ENCODE measurements at regions not wholly inside any gene's neighbourhood (a gene's known extent, or its start where the extent isn't known, plus 50 kb on each side); places are given as distances from the start of the nearest gene placed in this dataset.

GRCh38 chr2:129293326-129293725 is 686.1 kb upstream of the RAB6C start:
- H3K36me3 Mint-ChIP-seq = no peaks in the 10 kb centered on the region
- H3K9me3 Mint-ChIP-seq = no peaks in the 10 kb centered on the region
- H3K27me3 Mint-ChIP-seq = no peaks in the 10 kb centered on the region
- no peak for ATAC-seq
- H3K4me3 Mint-ChIP-seq = no peak overlapping the region
- H3K27ac Mint-ChIP-seq = no peak overlapping the region
- H3K4me1 Mint-ChIP-seq = no peaks in the 10 kb centered on the region

DNA sequence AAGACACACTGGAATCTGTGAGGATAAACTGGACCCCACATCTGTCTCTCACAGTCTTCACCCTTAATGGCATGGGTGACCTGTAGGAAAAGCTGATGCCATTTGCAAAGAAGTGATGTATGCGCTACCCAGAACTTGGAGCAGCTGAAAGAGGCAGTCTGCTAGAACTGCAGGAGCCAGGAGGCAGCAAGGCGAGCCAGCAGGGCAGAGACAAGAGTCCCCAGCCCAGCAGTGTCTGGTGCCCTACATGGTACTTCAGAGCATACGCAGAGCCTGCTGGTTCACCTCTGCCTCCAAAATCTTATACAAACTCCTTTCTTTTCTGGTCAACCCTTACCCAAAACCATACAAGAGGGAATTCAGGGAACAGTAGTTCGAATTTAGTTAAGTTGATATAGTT is 683.1 kb upstream of the RAB6C start:
- no peaks in the 10 kb centered on the region for H3K36me3 Mint-ChIP-seq
- no peak overlapping the region for H3K27ac Mint-ChIP-seq
- ATAC-seq = no peak
- H3K9me3 Mint-ChIP-seq = no peaks in the 10 kb centered on the region
- peaks cover 8% of the 10 kb centered on the region for H3K27me3 Mint-ChIP-seq
- no peak overlapping the region for H3K4me3 Mint-ChIP-seq
- H3K4me1 Mint-ChIP-seq = no peaks in the 10 kb centered on the region

- Mint-ChIP-seq H3K36me3 (no peaks in the 10 kb centered on the region), H3K27ac (no peak overlapping the region), H3K27me3 (peaks cover 9% of the 10 kb centered on the region)
Observed at GRCh38 chr2:129296806-129297205, 682.7 kb upstream of the RAB6C start.

GRCh38 chr2:129297430-129297829 is 682.0 kb upstream of the RAB6C start:
- H3K27me3 Mint-ChIP-seq = peaks cover 9% of the 10 kb centered on the region
- H3K36me3 Mint-ChIP-seq = no peaks in the 10 kb centered on the region
- H3K4me3 Mint-ChIP-seq = no peak overlapping the region
- no peaks in the 10 kb centered on the region for H3K9me3 Mint-ChIP-seq
- ATAC-seq = no peak
- H3K27ac Mint-ChIP-seq = no peak overlapping the region
- no peaks in the 10 kb centered on the region for H3K4me1 Mint-ChIP-seq

More at GRCh38 chr2:129296806-129297205, 682.7 kb upstream of the RAB6C start:
- Mint-ChIP-seq H3K9me3 (no peaks in the 10 kb centered on the region), H3K4me3 (no peak overlapping the region), H3K4me1 (no peaks in the 10 kb centered on the region)
- no peak for ATAC-seq

DNA sequence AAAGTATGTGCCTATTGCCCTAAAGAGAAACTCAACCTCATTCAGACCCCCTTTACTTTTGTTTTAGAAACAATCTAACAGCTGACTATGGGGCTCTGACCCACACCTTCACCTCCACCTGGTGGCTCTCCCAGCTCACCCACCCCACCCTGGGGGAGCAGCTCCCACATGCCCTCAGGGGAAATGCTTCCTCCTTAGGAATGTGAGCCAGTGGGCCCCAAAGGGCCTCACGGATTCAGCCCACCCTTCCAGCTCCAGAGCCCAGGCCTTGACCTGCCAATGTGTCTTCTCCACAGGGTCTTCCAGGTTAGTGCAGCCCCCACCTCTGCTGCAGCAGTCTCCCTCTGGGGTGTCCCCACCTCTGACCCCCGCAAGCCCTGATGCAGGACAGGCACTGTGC is 680.1 kb upstream of the RAB6C start:
- peak; percentile 11 for ATAC-seq
- no peaks in the 10 kb centered on the region for H3K9me3 Mint-ChIP-seq
- H3K4me3 Mint-ChIP-seq = no peak overlapping the region
- no peaks in the 10 kb centered on the region for H3K36me3 Mint-ChIP-seq
- peaks cover 17% of the 10 kb centered on the region for H3K27me3 Mint-ChIP-seq
- no peak overlapping the region for H3K27ac Mint-ChIP-seq
- H3K4me1 Mint-ChIP-seq = no peaks in the 10 kb centered on the region

DNA sequence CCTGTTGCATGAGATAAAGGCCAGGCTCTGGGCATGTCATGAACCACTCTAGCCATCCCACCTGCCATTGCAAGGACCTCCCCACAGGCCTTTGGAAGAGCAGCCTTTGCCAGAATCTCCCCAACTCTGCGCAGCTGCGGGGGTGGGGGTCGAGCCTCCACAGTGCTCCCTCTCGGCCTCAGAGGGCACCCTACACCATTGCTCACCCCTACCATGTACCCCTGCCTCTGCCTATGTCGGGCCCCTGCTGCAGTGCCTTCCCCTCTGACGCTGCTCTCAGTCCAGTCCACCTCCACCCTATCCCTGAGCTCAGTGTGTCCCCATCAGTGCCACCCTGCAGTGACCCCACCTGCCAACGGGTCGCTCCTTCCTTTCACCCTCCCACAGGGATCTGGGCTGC is 679.7 kb upstream of the RAB6C start:
- Mint-ChIP-seq H3K4me3 (no peak overlapping the region), H3K27me3 (peaks cover 17% of the 10 kb centered on the region), H3K9me3 (no peaks in the 10 kb centered on the region), H3K4me1 (no peaks in the 10 kb centered on the region), H3K36me3 (no peaks in the 10 kb centered on the region), H3K27ac (no peak overlapping the region)
- ATAC-seq = peak; percentile 18

- Mint-ChIP-seq H3K36me3 (no peaks in the 10 kb centered on the region), H3K27ac (no peak overlapping the region), H3K4me1 (no peaks in the 10 kb centered on the region), H3K4me3 (no peak overlapping the region), H3K9me3 (peaks cover 3% of the 10 kb centered on the region), H3K27me3 (peaks cover 17% of the 10 kb centered on the region)
- ATAC-seq = no peak
Observed at GRCh38 chr2:129300456-129300855, 679.0 kb upstream of the RAB6C start.

DNA sequence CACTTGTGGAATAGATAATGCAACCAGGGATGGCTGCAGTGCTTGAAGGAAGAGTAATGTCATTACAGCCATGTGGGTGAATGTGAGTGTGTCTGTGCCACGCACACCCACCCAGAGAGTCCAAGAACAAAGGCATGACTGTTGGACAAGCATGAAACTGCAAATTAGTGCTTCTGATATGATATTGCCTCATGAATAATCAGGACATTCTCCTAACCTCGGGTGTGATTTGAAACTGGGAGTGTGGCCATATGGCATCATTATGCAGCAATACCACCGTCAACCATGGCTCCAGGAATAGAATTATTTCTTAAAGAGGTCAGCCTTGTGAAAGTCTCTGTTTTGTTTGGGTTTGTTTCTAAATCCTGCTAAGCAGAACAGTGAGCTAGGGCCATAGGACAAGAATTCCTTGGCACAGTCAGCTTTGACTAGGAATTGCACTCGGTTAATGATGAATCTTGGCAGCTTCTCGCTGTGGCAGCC is 678.0 kb upstream of the RAB6C start:
- no peaks in the 10 kb centered on the region for H3K36me3 Mint-ChIP-seq
- ATAC-seq = no peak
- H3K4me3 Mint-ChIP-seq = no peak overlapping the region
- peaks cover 17% of the 10 kb centered on the region for H3K27me3 Mint-ChIP-seq
- H3K9me3 Mint-ChIP-seq = peaks cover 3% of the 10 kb centered on the region
- H3K4me1 Mint-ChIP-seq = no peaks in the 10 kb centered on the region
- H3K27ac Mint-ChIP-seq = no peak overlapping the region

DNA sequence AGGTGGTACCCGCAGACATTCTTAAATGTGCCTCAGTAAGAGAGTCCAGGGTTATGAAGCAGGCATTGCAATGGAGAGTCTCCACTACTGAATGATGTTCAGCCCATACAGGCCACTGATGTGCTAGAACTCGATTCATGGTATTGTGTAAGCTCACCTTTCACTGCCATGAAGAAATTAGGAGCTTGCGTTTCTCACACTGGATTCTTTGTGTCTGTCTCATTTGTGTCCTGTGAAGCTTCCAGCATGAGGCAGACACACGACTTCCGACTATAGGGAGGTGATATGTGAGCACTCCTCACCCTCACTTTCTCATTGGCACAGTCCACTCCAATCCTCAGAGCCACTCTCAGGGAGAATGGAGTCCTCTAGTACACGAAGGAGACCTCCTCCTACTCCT is 677.4 kb upstream of the RAB6C start:
- Mint-ChIP-seq H3K4me3 (no peak overlapping the region), H3K9me3 (peaks cover 3% of the 10 kb centered on the region), H3K27ac (no peak overlapping the region), H3K27me3 (peaks cover 17% of the 10 kb centered on the region), H3K36me3 (no peaks in the 10 kb centered on the region), H3K4me1 (no peaks in the 10 kb centered on the region)
- no peak for ATAC-seq

- H3K9me3 Mint-ChIP-seq = peaks cover 3% of the 10 kb centered on the region
- no peaks in the 10 kb centered on the region for H3K36me3 Mint-ChIP-seq
- no peak for ATAC-seq
- H3K27me3 Mint-ChIP-seq = peaks cover 17% of the 10 kb centered on the region
- no peaks in the 10 kb centered on the region for H3K4me1 Mint-ChIP-seq
- no peak overlapping the region for H3K27ac Mint-ChIP-seq
- H3K4me3 Mint-ChIP-seq = no peak overlapping the region
Observed at GRCh38 chr2:129302561-129303183, 676.8 kb upstream of the RAB6C start.

DNA sequence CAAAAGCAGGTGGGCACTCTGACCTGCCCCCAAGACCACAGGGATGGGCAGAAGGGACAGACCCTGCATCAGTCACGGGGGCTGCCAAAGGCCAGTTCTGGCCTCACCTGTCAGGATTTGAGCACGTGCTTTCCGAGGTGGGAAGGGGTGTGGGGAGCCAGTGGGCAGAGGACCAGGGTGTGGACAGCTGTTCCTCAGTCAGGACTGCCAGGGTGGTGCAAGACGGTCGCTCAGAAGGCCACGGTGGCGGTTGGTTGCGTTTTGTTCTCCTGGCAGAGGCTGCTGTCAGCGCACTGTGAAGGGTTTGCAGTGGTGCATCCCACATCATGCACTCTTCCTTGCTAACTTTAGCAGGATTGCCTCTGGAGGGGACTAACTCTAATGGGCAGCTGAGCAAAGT is 665.3 kb upstream of the RAB6C start:
- Mint-ChIP-seq H3K4me3 (no peak overlapping the region), H3K4me1 (no peaks in the 10 kb centered on the region), H3K9me3 (no peaks in the 10 kb centered on the region), H3K36me3 (no peaks in the 10 kb centered on the region), H3K27ac (no peak overlapping the region), H3K27me3 (no peaks in the 10 kb centered on the region)
- ATAC-seq = no peak

- H3K4me3 Mint-ChIP-seq = no peak overlapping the region
- H3K9me3 Mint-ChIP-seq = no peaks in the 10 kb centered on the region
- no peaks in the 10 kb centered on the region for H3K4me1 Mint-ChIP-seq
- H3K36me3 Mint-ChIP-seq = no peaks in the 10 kb centered on the region
- no peak for ATAC-seq
- no peaks in the 10 kb centered on the region for H3K27me3 Mint-ChIP-seq
- H3K27ac Mint-ChIP-seq = no peak overlapping the region
Observed at GRCh38 chr2:129318581-129319421, 660.7 kb upstream of the RAB6C start.

DNA sequence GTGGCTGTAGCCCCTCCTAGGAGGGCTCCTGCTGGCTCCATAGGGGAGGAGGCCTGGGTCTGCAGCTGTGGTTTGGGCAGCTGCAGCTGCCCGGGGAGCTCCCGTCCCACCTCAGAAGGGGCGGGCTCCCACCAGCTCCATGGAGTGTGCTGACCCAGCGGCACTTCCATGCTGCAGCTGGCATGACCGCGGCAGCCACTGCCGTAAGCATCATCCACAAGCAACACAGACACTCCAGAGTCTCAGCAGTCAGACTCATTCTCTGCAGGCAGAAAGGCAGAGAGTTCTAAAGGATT is 660.1 kb upstream of the RAB6C start:
- no peaks in the 10 kb centered on the region for H3K27me3 Mint-ChIP-seq
- H3K36me3 Mint-ChIP-seq = no peaks in the 10 kb centered on the region
- no peak for ATAC-seq
- no peaks in the 10 kb centered on the region for H3K4me1 Mint-ChIP-seq
- no peak overlapping the region for H3K4me3 Mint-ChIP-seq
- H3K27ac Mint-ChIP-seq = no peak overlapping the region
- no peaks in the 10 kb centered on the region for H3K9me3 Mint-ChIP-seq

GRCh38 chr2:129320288-129320687 is 659.2 kb upstream of the RAB6C start:
- Mint-ChIP-seq H3K36me3 (no peaks in the 10 kb centered on the region), H3K27ac (no peak overlapping the region), H3K4me1 (no peaks in the 10 kb centered on the region), H3K27me3 (no peaks in the 10 kb centered on the region), H3K4me3 (no peak overlapping the region), H3K9me3 (no peaks in the 10 kb centered on the region)
- ATAC-seq = no peak

GRCh38 chr2:129324349-129324748 is 655.1 kb upstream of the RAB6C start:
- Mint-ChIP-seq H3K4me1 (no peaks in the 10 kb centered on the region), H3K36me3 (no peaks in the 10 kb centered on the region), H3K27ac (no peak overlapping the region), H3K27me3 (no peaks in the 10 kb centered on the region), H3K4me3 (no peak overlapping the region), H3K9me3 (peaks cover 5% of the 10 kb centered on the region)
- ATAC-seq = no peak

DNA sequence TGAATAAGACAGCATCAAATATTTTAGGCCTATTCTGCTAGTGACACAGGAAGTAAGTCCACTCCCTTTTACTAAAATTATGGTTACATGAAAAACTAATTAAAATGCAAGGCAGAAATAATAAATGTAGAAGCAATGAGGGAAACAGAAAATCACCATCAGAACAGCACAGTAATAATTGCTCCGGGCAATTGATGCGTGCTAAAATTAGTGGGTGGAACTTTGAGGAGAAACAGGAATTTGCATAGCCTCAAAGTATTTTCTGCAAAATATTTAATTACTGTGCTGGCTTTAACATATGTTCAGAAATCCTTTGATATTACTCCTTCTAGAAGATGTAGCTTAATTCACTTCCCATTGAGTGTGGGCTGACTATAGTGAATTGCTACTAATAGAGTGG is 654.3 kb upstream of the RAB6C start:
- H3K36me3 Mint-ChIP-seq = no peaks in the 10 kb centered on the region
- no peaks in the 10 kb centered on the region for H3K27me3 Mint-ChIP-seq

More for the DNA sequence above, 654.3 kb upstream of the RAB6C start:
- Mint-ChIP-seq H3K4me1 (no peaks in the 10 kb centered on the region), H3K4me3 (no peak overlapping the region), H3K9me3 (peaks cover 6% of the 10 kb centered on the region), H3K27ac (no peak overlapping the region)
- ATAC-seq = no peak

All from stimulated activated memory B cell treated with anti-CD40 and anti-IgM and Interleukin-4, amounts not matched to agents 10 μg/mL and 1 μg/mL and 100 μg/mL, for 72 hours (primary cell).